ENCODE measurements at regions not wholly inside any gene's neighbourhood (a gene's known extent, or its start where the extent isn't known, plus 50 kb on each side); places are given as distances from the start of the nearest gene placed in this dataset.

DNA sequence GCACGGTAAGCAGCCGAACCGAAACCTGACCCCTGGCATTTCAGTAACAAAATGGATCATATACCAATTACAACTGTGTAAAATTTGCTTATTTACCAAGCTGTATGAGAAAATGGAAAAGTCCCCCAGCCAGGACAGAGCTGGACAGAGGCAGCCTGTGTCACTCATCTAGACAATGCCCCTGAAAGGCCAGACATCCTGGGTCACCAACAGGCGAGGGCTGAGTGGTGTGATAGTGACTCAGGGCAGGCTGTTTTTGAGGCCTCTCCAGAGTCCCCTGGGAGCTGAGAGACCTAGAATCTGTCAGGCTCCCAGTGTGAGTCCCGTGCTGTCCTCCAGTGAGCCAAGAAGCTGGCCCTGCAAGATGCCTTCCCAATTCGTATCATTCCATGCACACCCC lies 680.4 kb downstream of the TBC1D22A start:
- WGBS, 2 experiments (ENCODE audit: extremely low coverage in 2 of 2, insufficient read length in 1 of 2): 40% methylated on average over 1 of the region's 6 CpGs; no CpG with 5 or more reads in 1 of the 2 experiments
- POLR2A ChIA-PET (ENCODE audit: unreplicated experiment): no interaction called here
- BruUV-seq (replicated peaks): no TSS peak
- CTCF ChIA-PET: no interaction called here
- H3K9me3 ChIP-seq (ENCODE audit: control insufficient read depth, insufficient read depth, low read length): peaks cover 51% of the 10 kb centered on the region
- H2AFZ ChIP-seq (replicated peaks; ENCODE audit: low read length, poor library complexity): no peak overlapping the region
- no peak overlapping the region for H2BK5ac ChIP-seq (ENCODE audit: low read depth, low read length, poor library complexity, severe bottlenecking)
- no peaks in the 10 kb centered on the region for H3K79me1 ChIP-seq (ENCODE audit: low read depth in 1 of 2, low read length in 2 of 2)
- no peak for ATAC-seq (ENCODE audit: low read depth)
- no peak overlapping the region for H2BK15ac ChIP-seq (ENCODE audit: low read depth, low read length)
- H4K91ac ChIP-seq (ENCODE audit: insufficient read depth, low read depth, low read length): no peak overlapping the region
- no peaks in the 10 kb centered on the region for H3K36me3 ChIP-seq (ENCODE audit: control insufficient read depth, insufficient read depth, low read length)
- H3K23ac ChIP-seq (ENCODE audit: low read depth, low read length): no peak overlapping the region
- dilution Hi-C loops (cut with HindIII; ENCODE audit: low sequenced_read_pairs, unreplicated experiment): no loop called here
- H3K4me2 ChIP-seq (ENCODE audit: low read depth, low read length): no peak overlapping the region
- H3K9me1 ChIP-seq (ENCODE audit: insufficient read depth, low read length): no peaks in the 10 kb centered on the region
- intact Hi-C loops (cut with micrococcal nuclease): no loop called here
- H3K27me3 ChIP-seq (ENCODE audit: control insufficient read depth, insufficient read depth, low read length): no peaks in the 10 kb centered on the region
- H3K56ac ChIP-seq (ENCODE audit: extremely low read depth, insufficient read depth, low read length): no peak overlapping the region
- no peak overlapping the region for H3K4ac ChIP-seq (ENCODE audit: low read depth, low read length)
- H2BK120ac ChIP-seq (ENCODE audit: low read depth, low read length): no peak overlapping the region
- no peak for TF ChIP-seq SMC3 (IDR thresholded peaks at IDR 0.05; ENCODE audit: low read depth, low read length)
- TF ChIP-seq, protein P1, sequence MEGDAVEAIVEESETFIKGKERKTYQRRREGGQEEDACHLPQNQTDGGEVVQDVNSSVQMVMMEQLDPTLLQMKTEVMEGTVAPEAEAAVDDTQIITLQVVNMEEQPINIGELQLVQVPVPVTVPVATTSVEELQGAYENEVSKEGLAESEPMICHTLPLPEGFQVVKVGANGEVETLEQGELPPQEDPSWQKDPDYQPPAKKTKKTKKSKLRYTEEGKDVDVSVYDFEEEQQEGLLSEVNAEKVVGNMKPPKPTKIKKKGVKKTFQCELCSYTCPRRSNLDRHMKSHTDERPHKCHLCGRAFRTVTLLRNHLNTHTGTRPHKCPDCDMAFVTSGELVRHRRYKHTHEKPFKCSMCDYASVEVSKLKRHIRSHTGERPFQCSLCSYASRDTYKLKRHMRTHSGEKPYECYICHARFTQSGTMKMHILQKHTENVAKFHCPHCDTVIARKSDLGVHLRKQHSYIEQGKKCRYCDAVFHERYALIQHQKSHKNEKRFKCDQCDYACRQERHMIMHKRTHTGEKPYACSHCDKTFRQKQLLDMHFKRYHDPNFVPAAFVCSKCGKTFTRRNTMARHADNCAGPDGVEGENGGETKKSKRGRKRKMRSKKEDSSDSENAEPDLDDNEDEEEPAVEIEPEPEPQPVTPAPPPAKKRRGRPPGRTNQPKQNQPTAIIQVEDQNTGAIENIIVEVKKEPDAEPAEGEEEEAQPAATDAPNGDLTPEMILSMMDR (conservative IDR thresholded peaks at IDR 0.05; ENCODE audit: low read depth, low read length): no peak
- no peak for TF ChIP-seq CEBPB (IDR thresholded peaks at IDR 0.05; ENCODE audit: low read depth, low read length)
- no peak for TF ChIP-seq FOS (IDR thresholded peaks at IDR 0.05; ENCODE audit: low read depth, low read length)
- no peak for TF ChIP-seq RFX5 (IDR thresholded peaks at IDR 0.05; ENCODE audit: low read depth, low read length)
- TF ChIP-seq RCOR1 (IDR thresholded peaks at IDR 0.05; ENCODE audit: insufficient replicate concordance, low read length): no peak
- no peak for TF ChIP-seq ELK1 (IDR thresholded peaks at IDR 0.05; ENCODE audit: borderline replicate concordance, low read depth, low read length)
- TF ChIP-seq RAD21 (IDR thresholded peaks at IDR 0.05; ENCODE audit: low read length): no peak
- no peak for TF ChIP-seq POLR2A (IDR thresholded peaks at IDR 0.05; ENCODE audit: low read depth, low read length)
- TF ChIP-seq NFE2L2 (IDR thresholded peaks at IDR 0.05; ENCODE audit: low read depth, low read length): no peak
- no peak for TF ChIP-seq BHLHE40 (IDR thresholded peaks at IDR 0.05; ENCODE audit: low read depth, low read length)
- no peak for TF ChIP-seq MXI1 (IDR thresholded peaks at IDR 0.05; ENCODE audit: borderline replicate concordance, low read depth, low read length)
- TF ChIP-seq, protein P2, sequence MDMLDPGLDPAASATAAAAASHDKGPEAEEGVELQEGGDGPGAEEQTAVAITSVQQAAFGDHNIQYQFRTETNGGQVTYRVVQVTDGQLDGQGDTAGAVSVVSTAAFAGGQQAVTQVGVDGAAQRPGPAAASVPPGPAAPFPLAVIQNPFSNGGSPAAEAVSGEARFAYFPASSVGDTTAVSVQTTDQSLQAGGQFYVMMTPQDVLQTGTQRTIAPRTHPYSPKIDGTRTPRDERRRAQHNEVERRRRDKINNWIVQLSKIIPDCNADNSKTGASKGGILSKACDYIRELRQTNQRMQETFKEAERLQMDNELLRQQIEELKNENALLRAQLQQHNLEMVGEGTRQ (IDR thresholded peaks at IDR 0.05; ENCODE audit: low read depth, low read length): no peak
- no peak for TF ChIP-seq CHD1 (IDR thresholded peaks at IDR 0.05; ENCODE audit: low read depth, low read length)
- no peak for TF ChIP-seq MAZ (IDR thresholded peaks at IDR 0.05; ENCODE audit: borderline replicate concordance, low read depth, low read length)
- no peak for TF ChIP-seq MAFK (IDR thresholded peaks at IDR 0.05; ENCODE audit: low read depth, low read length)
- H4K8ac ChIP-seq (ENCODE audit: low read depth in 2 of 2, low read length in 2 of 2): no peak overlapping the region
- no peak overlapping the region for H3K14ac ChIP-seq (replicated peaks; ENCODE audit: low read depth, low read length)
- H4K5ac ChIP-seq (ENCODE audit: low read depth, low read length): no peak overlapping the region
- in situ Hi-C loops (cut with MboI; ENCODE audit: low sequenced_read_pairs): no loop called here
- H3K27ac ChIP-seq (ENCODE audit: insufficient read depth, low read length): no peak overlapping the region
- H2BK20ac ChIP-seq (ENCODE audit: low read depth, low read length): no peak overlapping the region
- no peak overlapping the region for H2AK5ac ChIP-seq (ENCODE audit: low read depth, low read length)
- no peaks in the 10 kb centered on the region for H3K4me1 ChIP-seq (ENCODE audit: control insufficient read depth, insufficient read depth, low read length)
- no peak overlapping the region for H2AK9ac ChIP-seq (replicated peaks; ENCODE audit: low read depth, low read length, poor library complexity)
- H3K18ac ChIP-seq (ENCODE audit: low read depth, low read length): no peak overlapping the region
- no peak overlapping the region for H3K9ac ChIP-seq (ENCODE audit: low read depth, low read length)
- no peak overlapping the region for H3K4me3 ChIP-seq (ENCODE audit: insufficient read depth, low read depth, low read length)
- H4K20me1 ChIP-seq (ENCODE audit: insufficient read depth, low read length): no peaks in the 10 kb centered on the region
- no peak for DNase-seq

Measured in IMR-90 (cell line).